MM.1S (cell line): ENCODE measurements at regions not wholly inside any gene's neighbourhood (a gene's known extent, or its start where the extent isn't known, plus 50 kb on each side); places are given as distances from the start of the nearest gene placed in this dataset.

Source experiments
- DNase-seq: peaks from one replicate; pipeline ENCODE4 v3.0.0-alpha.2; 2015
- H2AFZ ChIP-seq: fragments of 300-600 bp; sonication (generic); 2 replicates; pipeline ENCODE4 v1.6.0; 2016; ENCODE audit warnings: antibody characterized with exemption, low read length
- H3F3A ChIP-seq: fragments of 300-600 bp; sonication (generic); 2 replicates; pipeline ENCODE4 v1.6.1; 2016; ENCODE audit warnings: mild to moderate bottlenecking, antibody characterized with exemption, low read length, moderate library complexity, mixed read lengths; ENCODE audit not compliant: insufficient read depth
- H3K27ac ChIP-seq: fragments of 300-600 bp; sonication (generic); 2 replicates; pipeline ENCODE4 v1.5.1; 2016; ENCODE audit warnings: mild to moderate bottlenecking, low read length
- H3K27me3 ChIP-seq: fragments of 300-600 bp; sonication (generic); replicated peaks from 2 replicates; pipeline ENCODE4 v1.6.0; 2016; ENCODE audit warnings: low read length; ENCODE audit not compliant: insufficient read depth
- H3K36me3 ChIP-seq: fragments of 300-600 bp; sonication (generic); replicated peaks from 2 replicates; pipeline ENCODE4 v1.6.1; 2016; ENCODE audit warnings: mild to moderate bottlenecking, low read length, mixed read lengths; ENCODE audit not compliant: insufficient read depth
- H3K4me1 ChIP-seq: fragments of 300-600 bp; sonication (generic); 2 replicates; pipeline ENCODE4 v1.6.1; 2016; ENCODE audit warnings: low read length, mixed read lengths
- H3K4me2 ChIP-seq: fragments of 300-600 bp; sonication (generic); 2 replicates; pipeline ENCODE4 v1.6.0; 2016; ENCODE audit warnings: low read depth, low read length
- H3K4me3 ChIP-seq: fragments of 300-600 bp; sonication (generic); 2 replicates; pipeline ENCODE4 v1.5.1; 2016; ENCODE audit warnings: low read length, mixed read lengths
- H3K79me2 ChIP-seq: fragments of 300-600 bp; sonication (generic); 2 replicates; pipeline ENCODE4 v1.6.1; 2016; ENCODE audit warnings: mixed run types, low read length, mixed read lengths
- H3K9ac ChIP-seq: fragments of 300-600 bp; sonication (generic); 2 replicates; pipeline ENCODE4 v1.6.1; 2016; ENCODE audit warnings: low read length, mixed read lengths
- H3K9me2 ChIP-seq: fragments of 300-600 bp; sonication (generic); replicated peaks from 2 replicates; pipeline ENCODE4 v1.6.1; 2016; ENCODE audit warnings: mild to moderate bottlenecking, low read length, mixed read lengths; ENCODE audit not compliant: insufficient read depth
- H3K9me3 ChIP-seq: fragments of 300-600 bp; sonication (generic); replicated peaks from 2 replicates; pipeline ENCODE4 v1.6.1; 2016; ENCODE audit warnings: mild to moderate bottlenecking, low read length, mixed read lengths; ENCODE audit not compliant: insufficient read depth
- H4K20me1 ChIP-seq: fragments of 300-600 bp; sonication (generic); 2 replicates; pipeline ENCODE4 v1.6.1; 2016; ENCODE audit warnings: mild to moderate bottlenecking, low read length, moderate library complexity, mixed read lengths; ENCODE audit not compliant: insufficient read depth
- CTCF ChIP-seq: fragments of 300-600 bp; sonication (generic); IDR thresholded peaks from 2 replicates; pipeline ENCODE4 v1.5.1; 2016; ENCODE audit warnings: antibody characterized with exemption, low read length, mixed read lengths
- EZH2 ChIP-seq: fragments of 300-600 bp; sonication (generic); optimal IDR thresholded peaks from 2 replicates; pipeline ENCODE3; 2017; ENCODE audit warnings: low read depth, mild to moderate bottlenecking, antibody characterized with exemption, low read length, mixed read lengths
- EZH2phosphoT487 ChIP-seq: fragments of 300-600 bp; sonication (generic); IDR thresholded peaks from 2 replicates; pipeline ENCODE4 v1.6.1; 2018; ENCODE audit warnings: antibody characterized with exemption, low read length

GRCh38 chr6:121522265-121522664, 86.8 kb downstream of the GJA1 start:
- Histone ChIP-seq H3K4me2 (no peak overlapping the region), H3K27me3 (no peaks in the 10 kb centered on the region), H3K27ac (no peak overlapping the region), H2AFZ (no peak overlapping the region), H3K4me3 (no peak overlapping the region), H3K79me2 (no peaks in the 10 kb centered on the region), H3K4me1 (no peaks in the 10 kb centered on the region), H3F3A (no peaks in the 10 kb centered on the region), H4K20me1 (no peaks in the 10 kb centered on the region), H3K9me2 (no peaks in the 10 kb centered on the region), H3K36me3 (no peaks in the 10 kb centered on the region), H3K9ac (no peak overlapping the region), H3K9me3 (no peaks in the 10 kb centered on the region)
- TF ChIP-seq EZH2phosphoT487 (no peak), CTCF (no peak), EZH2 (no peak)
- no peak for DNase-seq

- Histone ChIP-seq H3K4me2 (no peak overlapping the region), H3K36me3 (no peaks in the 10 kb centered on the region), H2AFZ (no peak overlapping the region), H3K27ac (no peak overlapping the region), H3K4me1 (no peaks in the 10 kb centered on the region), H3K9ac (no peak overlapping the region), H3K9me2 (no peaks in the 10 kb centered on the region), H3K9me3 (no peaks in the 10 kb centered on the region), H3F3A (no peaks in the 10 kb centered on the region), H4K20me1 (no peaks in the 10 kb centered on the region), H3K27me3 (no peaks in the 10 kb centered on the region), H3K4me3 (no peak overlapping the region), H3K79me2 (no peaks in the 10 kb centered on the region)
- TF ChIP-seq EZH2 (no peak), CTCF (no peak), EZH2phosphoT487 (no peak)
- no peak for DNase-seq
Measured at GRCh38 chr6:121522771-121523386, 87.4 kb downstream of the GJA1 start.

- no peak for DNase-seq
- Histone ChIP-seq H2AFZ (no peak overlapping the region), H3K27me3 (no peaks in the 10 kb centered on the region), H4K20me1 (no peaks in the 10 kb centered on the region), H3K9me3 (no peaks in the 10 kb centered on the region), H3K4me1 (no peaks in the 10 kb centered on the region), H3K9me2 (no peaks in the 10 kb centered on the region), H3K4me2 (no peak overlapping the region), H3K4me3 (no peak overlapping the region), H3K79me2 (no peaks in the 10 kb centered on the region), H3K27ac (no peak overlapping the region), H3K9ac (no peak overlapping the region), H3K36me3 (no peaks in the 10 kb centered on the region), H3F3A (no peaks in the 10 kb centered on the region)
- TF ChIP-seq CTCF (no peak), EZH2 (no peak), EZH2phosphoT487 (no peak)
Measured at GRCh38 chr6:121523628-121524027, 88.2 kb downstream of the GJA1 start.
